Activated T-cell treated with anti-CD3 and anti-CD28 coated beads, Interleukin-2, amount 50 U/mL, for 72 hours (primary cell): ENCODE measurements at regions not wholly inside any gene's neighbourhood (a gene's known extent, or its start where the extent isn't known, plus 50 kb on each side); places are given as distances from the start of the nearest gene placed in this dataset.
A peak's percentile ranks its signal among the peaks of the same experiment; 100 is the strongest.

Experiments
- ATAC-seq, 2 donors: fragments of 150-1000 bp; cut with Tn5 transposase; replicated peaks in 1 of 2; 2 replicates each; pipeline ENCODE4 v1.10.0; 2021; ENCODE audit warnings: moderate library complexity in 2 of 2, mild to moderate bottlenecking in 1 of 2
- DNase-seq, 2 donors: peaks; one replicate each; pipeline ENCODE4 v3.0.0; 2021 to 2022; ENCODE audit warnings: mixed read lengths in 1 of 2
- H3K27ac Mint-ChIP-seq: one replicate; pipeline ENCODE4 v1.8.0; 2022; ENCODE audit warnings: mild to moderate bottlenecking, moderate library complexity, mixed read lengths
- H3K27me3 Mint-ChIP-seq: one replicate; pipeline ENCODE4 v1.8.0; 2022; ENCODE audit warnings: low read depth, mixed read lengths
- H3K36me3 Mint-ChIP-seq, 2 donors: one replicate each; pipeline ENCODE4 v1.8.0; 2022; ENCODE audit warnings: mixed read lengths in 2 of 2, mild to moderate bottlenecking in 1 of 2; ENCODE audit not compliant: insufficient read depth in 2 of 2
- H3K4me1 Mint-ChIP-seq: one replicate; pipeline ENCODE4 v1.8.0; 2022; ENCODE audit warnings: low read depth, mixed read lengths
- H3K4me3 Mint-ChIP-seq, 2 donors: one replicate each; pipeline ENCODE4 v1.8.0; 2022; ENCODE audit warnings: mild to moderate bottlenecking in 2 of 2, mixed read lengths in 2 of 2, moderate library complexity in 2 of 2
- H3K9me3 Mint-ChIP-seq, 2 donors: one replicate each; pipeline ENCODE4 v1.8.0; 2022; ENCODE audit warnings: mixed read lengths in 2 of 2

DNA sequence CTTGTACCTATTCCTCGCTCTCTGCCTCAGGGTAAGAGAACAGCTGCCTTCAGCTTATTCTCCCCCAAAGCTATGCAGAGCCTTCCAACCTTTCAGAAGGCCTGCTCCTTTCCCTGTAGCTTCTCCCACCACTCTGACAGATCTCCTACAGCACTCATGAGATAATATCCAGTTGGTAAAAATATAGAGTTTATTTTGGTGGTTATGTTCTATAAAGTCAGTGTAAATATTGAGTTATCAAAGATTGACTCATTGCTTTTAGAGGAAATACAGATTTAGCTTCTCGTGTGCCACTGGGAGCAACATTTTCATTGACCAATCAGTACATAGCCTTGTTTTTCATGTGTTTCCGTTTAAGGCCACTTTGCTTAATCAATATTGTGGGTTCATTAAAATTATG is 216.2 kb upstream of the TECRL start:
- H3K9me3 Mint-ChIP-seq, result peaks cover 2 to 10% of the 10 kb centered on the region in 2 donors
- ATAC-seq (no peak), DNase-seq (no peak)
- no peaks in the 10 kb centered on the region for H3K4me1 Mint-ChIP-seq
- H3K27ac Mint-ChIP-seq, result no peak overlapping the region
- H3K27me3 Mint-ChIP-seq, result no peaks in the 10 kb centered on the region
- H3K36me3 Mint-ChIP-seq, result no peaks in the 10 kb centered on the region
- H3K4me3 Mint-ChIP-seq, result no peak overlapping the region

DNA sequence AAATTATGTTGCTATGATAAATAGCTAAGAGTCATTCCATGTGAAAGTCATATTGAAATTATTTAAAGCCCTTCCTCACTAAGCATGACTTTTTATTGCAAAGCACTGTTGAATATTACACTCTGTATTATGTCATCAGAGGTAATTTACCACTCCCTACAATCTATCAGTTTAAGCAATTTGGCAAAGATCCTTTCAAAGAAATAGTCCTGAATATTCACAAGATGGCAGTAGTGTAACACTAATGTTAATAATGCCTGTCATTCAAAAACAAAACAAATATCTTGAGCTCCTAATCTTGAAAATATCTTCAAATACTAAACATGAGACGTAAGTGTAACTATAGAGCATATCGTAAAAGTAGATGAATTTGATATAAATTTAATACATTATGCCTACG is 208.6 kb upstream of the TECRL start:
- ATAC-seq, result no peak
- Mint-ChIP-seq H3K36me3 (no peaks in the 10 kb centered on the region), H3K27me3 (no peaks in the 10 kb centered on the region), H3K9me3 (peaks cover 0 to 1% of the 10 kb centered on the region in 2 donors), H3K4me1 (no peaks in the 10 kb centered on the region), H3K27ac (no peak overlapping the region), H3K4me3 (no peak overlapping the region)
- DNase-seq, result no peak

DNA sequence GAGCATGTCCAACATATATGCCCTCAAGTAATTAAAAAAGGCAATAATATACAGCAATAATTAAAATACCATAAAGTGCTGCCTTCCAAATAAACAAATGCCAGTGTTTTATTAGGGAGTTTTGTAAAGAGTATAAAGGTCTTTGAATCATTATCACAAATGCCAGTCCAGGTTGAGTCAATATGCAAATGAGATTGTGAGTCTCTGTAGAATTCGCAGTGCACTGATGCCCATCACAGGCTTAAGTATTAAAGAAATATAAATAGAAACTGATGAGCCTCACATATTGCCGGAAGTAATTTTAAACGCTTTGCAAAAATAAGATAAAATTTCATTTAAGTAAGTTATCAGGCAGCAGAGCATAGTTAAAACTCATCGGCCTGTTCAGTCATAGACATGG is 205.0 kb upstream of the TECRL start:
- no peak overlapping the region for H3K4me3 Mint-ChIP-seq
- DNase-seq (no peak), ATAC-seq (no peak)
- H3K36me3 Mint-ChIP-seq, result no peaks in the 10 kb centered on the region
- H3K9me3 Mint-ChIP-seq, result peaks cover 0 to 4% of the 10 kb centered on the region in 2 donors
- H3K27me3 Mint-ChIP-seq, result no peaks in the 10 kb centered on the region
- H3K4me1 Mint-ChIP-seq, result no peaks in the 10 kb centered on the region
- no peak overlapping the region for H3K27ac Mint-ChIP-seq

DNA sequence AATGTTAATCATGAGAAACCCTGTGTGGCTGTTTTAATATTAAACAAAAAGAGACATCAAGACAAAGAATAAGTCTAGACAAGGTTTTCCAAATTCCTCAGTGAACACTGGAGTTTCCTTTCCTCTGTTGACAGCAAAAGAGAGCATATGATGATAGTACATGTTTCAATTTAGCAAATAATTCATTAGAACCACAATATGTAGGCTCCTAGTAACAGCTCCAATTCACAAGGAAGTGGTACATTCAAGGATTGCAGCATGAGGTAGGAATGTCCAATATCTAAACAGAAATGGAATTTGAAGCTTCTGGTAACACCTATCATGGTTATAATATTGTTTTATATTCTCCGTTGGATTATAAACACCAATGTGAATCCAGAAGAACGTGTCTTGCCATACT is 203.8 kb upstream of the TECRL start:
- H3K4me1 Mint-ChIP-seq, result no peaks in the 10 kb centered on the region
- H3K27ac Mint-ChIP-seq, result no peak overlapping the region
- ATAC-seq, result no peak

DNA sequence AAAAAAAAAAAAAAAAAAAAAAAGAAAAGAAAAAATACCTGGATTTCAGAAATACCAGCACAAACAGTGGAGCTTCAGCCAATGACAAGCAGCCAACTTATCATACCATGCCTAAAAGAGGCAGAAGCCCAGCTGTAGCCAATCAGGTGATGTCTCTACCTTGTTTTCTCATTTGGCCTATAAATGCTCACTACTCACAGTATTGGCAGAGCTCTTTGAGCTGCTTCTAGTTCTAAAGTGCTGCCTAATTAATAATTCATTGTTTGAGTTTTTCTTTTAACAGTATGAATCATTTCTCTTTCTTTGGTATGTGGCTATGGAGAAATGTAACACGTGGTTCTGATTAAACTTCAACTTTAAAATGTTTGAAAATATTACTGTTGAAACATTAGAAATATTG is 188.8 kb upstream of the TECRL start:
- ATAC-seq (no peak), DNase-seq (no peak)
- Mint-ChIP-seq H3K36me3 (no peaks in the 10 kb centered on the region), H3K4me1 (no peaks in the 10 kb centered on the region), H3K9me3 (peaks cover 0 to 3% of the 10 kb centered on the region in 2 donors), H3K4me3 (no peak overlapping the region), H3K27me3 (no peaks in the 10 kb centered on the region), H3K27ac (no peak overlapping the region)

More for the DNA sequence above, 203.8 kb upstream of the TECRL start:
- DNase-seq, result no peak
- Mint-ChIP-seq H3K9me3 (peaks cover 0 to 4% of the 10 kb centered on the region in 2 donors), H3K4me3 (no peak overlapping the region), H3K27me3 (no peaks in the 10 kb centered on the region), H3K36me3 (no peaks in the 10 kb centered on the region)

DNA sequence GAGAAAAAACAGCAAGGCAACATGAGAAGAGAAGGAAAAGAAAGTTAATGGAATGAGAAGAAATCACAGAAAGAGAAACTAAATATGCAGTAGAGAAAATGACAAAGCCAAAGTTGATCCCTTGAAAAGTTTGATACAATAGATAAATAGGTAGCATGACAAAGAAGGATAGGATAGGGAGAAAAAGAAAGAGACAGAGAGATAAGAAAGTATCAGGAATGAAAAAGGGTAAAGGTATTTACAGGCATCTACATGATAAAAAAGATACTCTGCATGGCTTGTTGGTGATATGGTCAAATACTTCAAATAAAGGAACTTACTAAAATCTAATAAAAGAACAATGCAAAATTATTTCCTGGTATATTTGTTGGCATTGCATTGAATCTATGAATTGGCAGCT is 185.5 kb upstream of the TECRL start:
- Mint-ChIP-seq H3K9me3 (peaks cover 0 to 7% of the 10 kb centered on the region in 2 donors), H3K36me3 (no peaks in the 10 kb centered on the region), H3K27ac (no peak overlapping the region), H3K4me1 (no peaks in the 10 kb centered on the region), H3K27me3 (no peaks in the 10 kb centered on the region), H3K4me3 (no peak overlapping the region)
- DNase-seq, result no peak
- no peak for ATAC-seq

DNA sequence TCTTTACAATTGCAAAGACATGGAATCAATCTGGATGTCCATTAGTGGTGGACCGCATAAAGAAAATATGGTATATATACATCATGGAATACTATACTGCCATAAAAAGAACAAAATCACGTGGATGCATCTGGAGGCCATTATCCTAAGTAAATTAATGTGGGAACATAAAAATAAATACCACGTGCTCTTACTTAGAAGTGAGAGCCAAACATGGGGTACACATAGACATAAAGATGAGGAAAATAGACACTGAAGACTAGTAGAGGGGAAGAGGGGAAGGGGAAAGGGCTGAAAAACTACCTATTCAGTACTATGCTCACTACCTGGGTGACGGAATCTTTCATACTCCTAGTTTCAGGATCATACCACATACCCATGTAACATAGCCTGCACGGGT is 179.3 kb upstream of the TECRL start:
- H3K27ac Mint-ChIP-seq, result no peak overlapping the region
- no peaks in the 10 kb centered on the region for H3K4me1 Mint-ChIP-seq
- no peak overlapping the region for H3K4me3 Mint-ChIP-seq
- no peaks in the 10 kb centered on the region for H3K27me3 Mint-ChIP-seq
- DNase-seq, result no peak
- H3K36me3 Mint-ChIP-seq, result no peaks in the 10 kb centered on the region
- no peak for ATAC-seq
- peaks cover 0 to 4% of the 10 kb centered on the region in 2 donors for H3K9me3 Mint-ChIP-seq

DNA sequence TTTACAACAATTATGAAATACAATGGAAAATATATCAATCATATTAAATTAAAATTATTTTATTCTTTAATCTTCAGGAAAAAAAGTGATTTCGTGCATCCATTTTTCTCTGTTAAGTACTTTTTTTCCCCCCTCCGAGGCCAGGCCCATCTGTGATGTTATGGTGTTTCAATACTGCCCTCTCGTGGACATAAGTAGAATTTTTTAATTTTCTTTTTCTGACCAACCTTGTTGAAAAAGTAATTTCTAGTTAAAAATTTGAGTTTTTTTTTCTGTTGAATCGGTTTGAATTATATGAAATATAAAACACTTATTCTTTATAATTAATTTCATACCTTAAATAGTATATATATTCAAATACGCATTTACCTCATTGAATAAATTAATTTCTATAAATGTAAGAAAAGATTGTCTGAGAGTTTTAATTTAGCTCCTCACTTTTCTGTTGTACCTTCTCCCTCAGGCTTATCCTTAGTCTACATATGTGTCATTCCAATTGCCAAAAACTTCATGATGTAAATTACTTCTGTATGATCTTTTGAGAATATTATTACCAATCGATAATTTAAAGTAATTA is 175.8 kb upstream of the TECRL start:
- H3K27ac Mint-ChIP-seq, result no peak overlapping the region
- H3K9me3 Mint-ChIP-seq, result no peaks in the 10 kb centered on the region
- no peak overlapping the region for H3K4me3 Mint-ChIP-seq
- peak in 1 of 2 donors; percentile 6 for DNase-seq
- ATAC-seq, result no peak
- no peaks in the 10 kb centered on the region for H3K27me3 Mint-ChIP-seq
- no peaks in the 10 kb centered on the region for H3K4me1 Mint-ChIP-seq
- no peaks in the 10 kb centered on the region for H3K36me3 Mint-ChIP-seq

DNA sequence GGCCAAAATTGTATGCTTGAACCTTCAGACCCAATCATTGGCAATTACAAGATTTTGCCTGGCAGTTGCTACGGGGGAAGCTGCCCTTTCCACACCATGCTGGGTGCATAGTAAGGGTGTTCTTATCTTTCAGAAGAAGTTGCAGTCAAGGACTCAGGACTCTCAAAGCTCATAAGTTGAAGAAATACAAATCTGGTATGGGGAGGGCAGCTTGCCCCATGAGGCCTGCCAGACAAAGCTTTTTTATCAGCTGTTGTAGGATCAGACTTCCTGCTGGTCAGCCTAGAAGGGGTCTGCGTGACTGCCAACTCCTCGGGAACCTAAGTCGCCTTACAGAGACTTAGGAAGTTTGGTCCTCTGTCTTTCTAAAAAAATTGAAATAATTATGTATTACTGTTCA is 174.9 kb upstream of the TECRL start:
- Mint-ChIP-seq H3K27me3 (no peaks in the 10 kb centered on the region), H3K27ac (no peak overlapping the region)

DNA sequence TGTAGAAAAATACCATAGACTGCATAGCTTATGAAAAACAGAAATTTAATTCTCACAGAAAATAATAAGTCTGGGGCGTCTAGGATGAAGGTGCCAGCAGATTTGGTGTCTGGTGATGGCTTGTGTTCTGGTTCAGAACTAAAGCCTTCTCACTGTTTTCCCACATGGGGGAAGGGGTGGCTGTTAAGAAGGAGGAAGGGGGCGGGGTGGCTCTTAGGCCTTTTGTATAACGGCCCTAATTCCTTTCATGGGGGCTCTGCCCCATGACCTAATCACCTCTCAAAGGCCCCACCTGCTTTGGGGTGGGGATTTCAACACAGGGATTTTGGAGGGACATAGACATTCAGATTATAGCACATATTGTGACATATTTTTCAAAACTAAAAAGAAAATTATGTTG is 173.2 kb upstream of the TECRL start:
- Mint-ChIP-seq H3K4me1 (no peaks in the 10 kb centered on the region), H3K27ac (no peak overlapping the region), H3K36me3 (no peaks in the 10 kb centered on the region), H3K27me3 (no peaks in the 10 kb centered on the region), H3K9me3 (peaks cover 0 to 4% of the 10 kb centered on the region in 2 donors), H3K4me3 (no peak overlapping the region)
- DNase-seq, result no peak
- no peak for ATAC-seq

More for the DNA sequence above, 174.9 kb upstream of the TECRL start:
- no peak overlapping the region for H3K4me3 Mint-ChIP-seq
- no peaks in the 10 kb centered on the region for H3K4me1 Mint-ChIP-seq
- DNase-seq, result no peak
- ATAC-seq, result no peak
- H3K36me3 Mint-ChIP-seq, result no peaks in the 10 kb centered on the region
- H3K9me3 Mint-ChIP-seq, result no peaks in the 10 kb centered on the region

DNA sequence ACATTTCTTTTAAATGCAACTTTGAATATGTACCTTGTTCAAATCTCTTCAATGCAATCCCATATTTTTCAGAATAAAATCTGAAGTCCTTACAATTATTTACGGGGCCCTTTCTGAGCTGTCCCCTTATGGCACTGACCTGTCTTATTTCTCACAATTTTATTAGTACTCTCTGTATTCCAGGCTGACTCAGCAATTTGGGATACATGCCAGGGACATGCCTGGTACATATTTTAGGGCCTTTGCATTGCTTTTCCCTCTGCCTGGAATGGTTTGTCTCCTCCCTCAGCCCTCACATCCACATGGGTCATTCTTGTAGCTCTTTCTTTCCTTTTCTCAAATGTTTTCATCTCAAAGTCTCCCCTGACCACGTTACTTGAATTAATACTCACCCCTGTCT is 172.2 kb upstream of the TECRL start:
- H3K27me3 Mint-ChIP-seq, result no peaks in the 10 kb centered on the region
- no peaks in the 10 kb centered on the region for H3K36me3 Mint-ChIP-seq

DNA sequence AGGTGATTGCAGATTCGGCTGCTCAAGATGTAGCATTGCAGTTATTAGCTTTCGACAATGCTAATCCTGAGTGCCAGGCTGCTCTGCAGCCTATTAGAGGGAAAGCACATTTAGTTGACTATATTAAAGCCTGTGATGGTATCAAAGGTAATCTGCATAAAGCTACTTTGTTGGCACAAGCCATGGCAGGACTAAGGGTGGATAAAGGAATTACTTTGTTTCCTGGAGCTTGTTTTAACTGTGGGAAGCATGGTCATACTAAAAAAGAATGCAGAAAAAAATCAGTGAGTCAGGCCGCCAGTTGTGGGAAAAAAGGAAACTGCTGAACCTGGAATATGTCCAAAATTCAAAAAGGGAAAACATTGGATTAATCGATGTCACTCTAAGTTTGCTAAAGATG is 154.9 kb upstream of the TECRL start:
- Mint-ChIP-seq H3K27ac (no peak overlapping the region), H3K9me3 (peaks cover 2 to 5% of the 10 kb centered on the region in 2 donors), H3K27me3 (no peaks in the 10 kb centered on the region), H3K4me1 (no peaks in the 10 kb centered on the region), H3K36me3 (no peaks in the 10 kb centered on the region), H3K4me3 (no peak overlapping the region)
- no peak for DNase-seq
- no peak for ATAC-seq

More for the DNA sequence above, 172.2 kb upstream of the TECRL start:
- ATAC-seq (no peak), DNase-seq (no peak)
- peaks cover 0 to 4% of the 10 kb centered on the region in 2 donors for H3K9me3 Mint-ChIP-seq
- no peak overlapping the region for H3K27ac Mint-ChIP-seq
- H3K4me1 Mint-ChIP-seq, result no peaks in the 10 kb centered on the region
- no peak overlapping the region for H3K4me3 Mint-ChIP-seq

DNA sequence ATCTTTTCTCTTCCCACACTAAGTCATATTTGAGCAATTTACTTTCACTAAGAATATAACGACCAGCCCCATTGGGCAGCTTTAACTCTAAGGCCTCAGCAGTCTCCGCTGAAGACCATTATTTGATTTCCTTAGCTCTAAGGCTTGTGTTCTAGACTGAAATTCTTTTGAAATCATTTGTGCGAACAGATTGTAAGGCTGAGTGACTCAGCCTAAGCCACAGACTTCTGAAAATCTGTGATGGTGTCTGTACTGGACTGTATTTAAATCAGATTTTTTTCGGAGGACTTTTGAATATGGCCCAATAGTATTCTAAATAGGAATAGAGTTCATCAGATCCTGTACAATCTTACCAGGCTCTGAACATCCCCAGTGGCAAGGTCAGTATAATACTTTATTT is 150.3 kb upstream of the TECRL start:
- peaks cover 6% of the 10 kb centered on the region in 2 donors for H3K9me3 Mint-ChIP-seq

DNA sequence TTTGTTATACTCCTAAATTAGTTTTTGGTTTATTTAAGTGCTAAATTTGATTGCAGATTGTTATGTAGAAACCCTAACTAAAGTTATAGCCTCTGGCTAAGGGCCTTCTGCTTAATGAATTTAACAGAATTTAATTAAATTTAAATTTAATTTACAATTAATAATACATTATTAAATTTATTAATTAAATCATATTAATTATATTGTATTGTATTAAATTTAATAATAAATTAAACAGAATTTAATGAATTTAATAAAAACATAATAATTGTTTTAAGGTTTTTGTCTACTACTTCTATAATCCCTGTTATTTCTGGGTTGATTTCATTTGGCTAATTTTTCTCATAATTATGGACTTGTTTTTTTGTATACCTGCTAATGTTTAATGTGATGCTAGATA is 141.9 kb upstream of the TECRL start:
- no peaks in the 10 kb centered on the region for H3K27me3 Mint-ChIP-seq
- no peaks in the 10 kb centered on the region for H3K4me1 Mint-ChIP-seq
- H3K27ac Mint-ChIP-seq, result no peak overlapping the region
- H3K9me3 Mint-ChIP-seq, result peaks cover 4 to 6% of the 10 kb centered on the region in 2 donors
- H3K4me3 Mint-ChIP-seq, result no peak overlapping the region
- ATAC-seq (no peak), DNase-seq (no peak)
- H3K36me3 Mint-ChIP-seq, result no peaks in the 10 kb centered on the region

More for the DNA sequence above, 150.3 kb upstream of the TECRL start:
- ATAC-seq (no peak), DNase-seq (no peak)
- Mint-ChIP-seq H3K27ac (no peak overlapping the region), H3K36me3 (no peaks in the 10 kb centered on the region), H3K4me1 (no peaks in the 10 kb centered on the region), H3K27me3 (no peaks in the 10 kb centered on the region), H3K4me3 (no peak overlapping the region)
